Omental fat pad (tissue), 3 donors: ENCODE measurements at regions not wholly inside any gene's neighbourhood (a gene's known extent, or its start where the extent isn't known, plus 50 kb on each side); places are given as distances from the start of the nearest gene placed in this dataset.

Source experiments
- ATAC-seq: fragments of 150-250 bp; one replicate; pipeline ENCODE4 v1.9.1; 2016; ENCODE audit warnings: mild to moderate bottlenecking, moderate library complexity; ENCODE audit not compliant: low FRiP score
- DNase-seq: peaks from one replicate; pipeline ENCODE4 v3.0.0-alpha.2; 2019; ENCODE audit warnings: low spot score
- TF ChIP-seq, protein P1 (sequence below), 3 donors: fragments of 450-650 bp; IDR thresholded peaks; one replicate each; pipeline ENCODE4 v1.5.1; 2016 to 2017; ENCODE audit warnings: antibody characterized with exemption in 3 of 3, mild to moderate bottlenecking in 3 of 3, moderate library complexity in 2 of 3

GRCh38 chr6:125516644-125517043 lies 214.9 kb upstream of the HDDC2 start:
- ATAC-seq (no peak), DNase-seq (no peak)
- TF ChIP-seq, protein P1, sequence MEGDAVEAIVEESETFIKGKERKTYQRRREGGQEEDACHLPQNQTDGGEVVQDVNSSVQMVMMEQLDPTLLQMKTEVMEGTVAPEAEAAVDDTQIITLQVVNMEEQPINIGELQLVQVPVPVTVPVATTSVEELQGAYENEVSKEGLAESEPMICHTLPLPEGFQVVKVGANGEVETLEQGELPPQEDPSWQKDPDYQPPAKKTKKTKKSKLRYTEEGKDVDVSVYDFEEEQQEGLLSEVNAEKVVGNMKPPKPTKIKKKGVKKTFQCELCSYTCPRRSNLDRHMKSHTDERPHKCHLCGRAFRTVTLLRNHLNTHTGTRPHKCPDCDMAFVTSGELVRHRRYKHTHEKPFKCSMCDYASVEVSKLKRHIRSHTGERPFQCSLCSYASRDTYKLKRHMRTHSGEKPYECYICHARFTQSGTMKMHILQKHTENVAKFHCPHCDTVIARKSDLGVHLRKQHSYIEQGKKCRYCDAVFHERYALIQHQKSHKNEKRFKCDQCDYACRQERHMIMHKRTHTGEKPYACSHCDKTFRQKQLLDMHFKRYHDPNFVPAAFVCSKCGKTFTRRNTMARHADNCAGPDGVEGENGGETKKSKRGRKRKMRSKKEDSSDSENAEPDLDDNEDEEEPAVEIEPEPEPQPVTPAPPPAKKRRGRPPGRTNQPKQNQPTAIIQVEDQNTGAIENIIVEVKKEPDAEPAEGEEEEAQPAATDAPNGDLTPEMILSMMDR (IDR thresholded peaks at IDR 0.05), result no peak

- ATAC-seq (no peak), DNase-seq (no peak)
- TF ChIP-seq, protein P1 (IDR thresholded peaks at IDR 0.05), result no peak
Observed at GRCh38 chr6:125519367-125519766, 217.6 kb upstream of the HDDC2 start.

- TF ChIP-seq, protein P1 (IDR thresholded peaks at IDR 0.05), result no peak
- ATAC-seq, result no peak
- DNase-seq, result no peak
Observed at GRCh38 chr6:125524356-125524755, 222.6 kb upstream of the HDDC2 start.

GRCh38 chr6:125526007-125526720 lies 223.3 kb upstream of the HEY2 start:
- TF ChIP-seq, protein P1 (IDR thresholded peaks at IDR 0.05), result no peak
- no peak for ATAC-seq
- DNase-seq, result no peak

GRCh38 chr6:125528621-125529041 lies 220.8 kb upstream of the HEY2 start:
- TF ChIP-seq, protein P1 (IDR thresholded peaks at IDR 0.05), result no peak
- ATAC-seq (no peak), DNase-seq (no peak)

- ATAC-seq, result no peak
- DNase-seq, result no peak
- TF ChIP-seq, protein P1 (IDR thresholded peaks at IDR 0.05), result no peak
Observed at GRCh38 chr6:125529061-125529460, 220.4 kb upstream of the HEY2 start.

GRCh38 chr6:125533710-125534397 lies 215.6 kb upstream of the HEY2 start:
- ATAC-seq (no peak), DNase-seq (no peak)
- TF ChIP-seq, protein P1 (IDR thresholded peaks at IDR 0.05), result no peak
